ENCODE measurements at regions not wholly inside any gene's neighbourhood (a gene's known extent, or its start where the extent isn't known, plus 50 kb on each side); places are given as distances from the start of the nearest gene placed in this dataset.

GRCh38 chr2:223113161-223113560 lies 61.2 kb downstream of the KCNE4 start:
- Histone ChIP-seq H2AFZ (replicated peaks) (no peak overlapping the region), H3K36me3 (no peaks in the 10 kb centered on the region), H3F3A (ENCODE audit: low read depth) (no peaks in the 10 kb centered on the region), H3K79me2 (ENCODE audit: low read depth) (no peaks in the 10 kb centered on the region), H3K4me2 (no peak overlapping the region), H3K27ac (no peak overlapping the region), H3K27me3 (no peaks in the 10 kb centered on the region), H3K4me1 (no peaks in the 10 kb centered on the region), H3K4me3 (no peak overlapping the region), H3K9ac (no peak overlapping the region), H3K9me3 (ENCODE audit: low read depth) (no peaks in the 10 kb centered on the region), H4K20me1 (ENCODE audit: low read depth) (no peaks in the 10 kb centered on the region)
- DNase-seq (ENCODE audit: low spot score) = no peak
- Mint-ChIP-seq H3K27me3 (ENCODE audit: insufficient read depth, low read depth) (no peaks in the 10 kb centered on the region), H3K4me3 (no peak overlapping the region), H3K9me3 (no peaks in the 10 kb centered on the region), H3K4me1 (no peaks in the 10 kb centered on the region), H3K36me3 (no peaks in the 10 kb centered on the region), H3K27ac (no peak overlapping the region)
- TF ChIP-seq CTCF (IDR thresholded peaks at IDR 0.05) (no peak), EZH2 (IDR thresholded peaks at IDR 0.05) (no peak), EZH2phosphoT487 (IDR thresholded peaks at IDR 0.05) (no peak)

GRCh38 chr2:223114170-223114569 lies 62.2 kb downstream of the KCNE4 start:
- no peaks in the 10 kb centered on the region for H3K27me3 ChIP-seq
- no peak overlapping the region for H3K27ac ChIP-seq
- Mint-ChIP-seq H3K27ac (no peak overlapping the region), H3K4me3 (no peak overlapping the region), H3K36me3 (no peaks in the 10 kb centered on the region), H3K27me3 (ENCODE audit: insufficient read depth, low read depth) (no peaks in the 10 kb centered on the region), H3K4me1 (no peaks in the 10 kb centered on the region), H3K9me3 (no peaks in the 10 kb centered on the region)
- no peak overlapping the region for H3K4me2 ChIP-seq
- no peaks in the 10 kb centered on the region for H3K9me3 ChIP-seq (ENCODE audit: low read depth)
- TF ChIP-seq EZH2 (IDR thresholded peaks at IDR 0.05) = no peak
- no peaks in the 10 kb centered on the region for H3K4me1 ChIP-seq
- DNase-seq (ENCODE audit: low spot score) = no peak
- no peaks in the 10 kb centered on the region for H3K79me2 ChIP-seq (ENCODE audit: low read depth)
- no peak overlapping the region for H2AFZ ChIP-seq (replicated peaks)
- H3K9ac ChIP-seq = no peak overlapping the region
- H3F3A ChIP-seq (ENCODE audit: low read depth) = no peaks in the 10 kb centered on the region
- no peaks in the 10 kb centered on the region for H4K20me1 ChIP-seq (ENCODE audit: low read depth)
- no peaks in the 10 kb centered on the region for H3K36me3 ChIP-seq
- no peak overlapping the region for H3K4me3 ChIP-seq

- H3K27me3 ChIP-seq = no peaks in the 10 kb centered on the region
- no peak overlapping the region for H3K4me2 ChIP-seq
- H3K36me3 ChIP-seq = no peaks in the 10 kb centered on the region
- H3K9ac ChIP-seq = no peak overlapping the region
- H2AFZ ChIP-seq (replicated peaks) = no peak overlapping the region
- DNase-seq (ENCODE audit: low spot score) = no peak
- Mint-ChIP-seq H3K9me3 (no peaks in the 10 kb centered on the region), H3K27me3 (ENCODE audit: insufficient read depth, low read depth) (no peaks in the 10 kb centered on the region), H3K27ac (no peak overlapping the region), H3K4me3 (no peak overlapping the region), H3K36me3 (no peaks in the 10 kb centered on the region), H3K4me1 (no peaks in the 10 kb centered on the region)
- no peaks in the 10 kb centered on the region for H3K4me1 ChIP-seq
- no peak overlapping the region for H3K27ac ChIP-seq
- no peaks in the 10 kb centered on the region for H3K9me3 ChIP-seq (ENCODE audit: low read depth)
- no peak overlapping the region for H3K4me3 ChIP-seq
- no peaks in the 10 kb centered on the region for H3F3A ChIP-seq (ENCODE audit: low read depth)
- no peaks in the 10 kb centered on the region for H4K20me1 ChIP-seq (ENCODE audit: low read depth)
- no peaks in the 10 kb centered on the region for H3K79me2 ChIP-seq (ENCODE audit: low read depth)
- TF ChIP-seq EZH2phosphoT487 (IDR thresholded peaks at IDR 0.05) = no peak
- TF ChIP-seq CTCF (IDR thresholded peaks at IDR 0.05) = no peak
- no peak for TF ChIP-seq EZH2 (IDR thresholded peaks at IDR 0.05)
These were observed 62.9 kb downstream of the KCNE4 start for GRCh38 chr2:223114917-223115316.

- H3F3A ChIP-seq (ENCODE audit: low read depth) = no peaks in the 10 kb centered on the region
- Mint-ChIP-seq H3K36me3 (no peaks in the 10 kb centered on the region), H3K4me3 (no peak overlapping the region), H3K27ac (no peak overlapping the region), H3K9me3 (no peaks in the 10 kb centered on the region), H3K27me3 (ENCODE audit: insufficient read depth, low read depth) (no peaks in the 10 kb centered on the region), H3K4me1 (no peaks in the 10 kb centered on the region)
- H3K9ac ChIP-seq = no peak overlapping the region
- H3K27me3 ChIP-seq = no peaks in the 10 kb centered on the region
- H3K36me3 ChIP-seq = no peaks in the 10 kb centered on the region
- no peaks in the 10 kb centered on the region for H3K4me1 ChIP-seq
- no peak overlapping the region for H2AFZ ChIP-seq (replicated peaks)
- no peak overlapping the region for H3K4me2 ChIP-seq
- H3K4me3 ChIP-seq = no peak overlapping the region
- H3K79me2 ChIP-seq (ENCODE audit: low read depth) = no peaks in the 10 kb centered on the region
- DNase-seq (ENCODE audit: low spot score) = no peak
- TF ChIP-seq EZH2 (IDR thresholded peaks at IDR 0.05) = no peak
- no peak for TF ChIP-seq EZH2phosphoT487 (IDR thresholded peaks at IDR 0.05)
- no peak for TF ChIP-seq CTCF (IDR thresholded peaks at IDR 0.05)
- no peaks in the 10 kb centered on the region for H4K20me1 ChIP-seq (ENCODE audit: low read depth)
- no peaks in the 10 kb centered on the region for H3K9me3 ChIP-seq (ENCODE audit: low read depth)
- no peak overlapping the region for H3K27ac ChIP-seq
These were observed 65.5 kb downstream of the KCNE4 start for GRCh38 chr2:223117533-223117932.

All from neural progenitor cell (in vitro differentiated cells).